ENCODE measurements at regions not wholly inside any gene's neighbourhood (a gene's known extent, or its start where the extent isn't known, plus 50 kb on each side); places are given as distances from the start of the nearest gene placed in this dataset.

GRCh38 chr3:177557548-177557947 is 360.3 kb upstream of the TBL1XR1 start:
- no peak for TF ChIP-seq CTCF (conservative IDR thresholded peaks at IDR 0.05; ENCODE audit: low read length)
- no peak for TF ChIP-seq EZH2phosphoT487 (IDR thresholded peaks at IDR 0.05; ENCODE audit: borderline replicate concordance)

Data from Loucy (cell line).